D721Med (cell line): ENCODE measurements at regions not wholly inside any gene's neighbourhood (a gene's known extent, or its start where the extent isn't known, plus 50 kb on each side); places are given as distances from the start of the nearest gene placed in this dataset.
A peak's percentile ranks its signal among the peaks of the same experiment; 100 is the strongest.

Experiments
- DNase-seq: peaks from one replicate; pipeline ENCODE4 v3.0.0; 2011; ENCODE audit warnings: low spot score; ENCODE audit not compliant: insufficient read length
- FAIRE-seq: peaks from 2 replicates; lab custom pipeline; 2011; peaks lifted over from hg19 to GRCh38; lab: Jason Lieb, UNC
- TF ChIP-seq, protein P1 (sequence below): IDR thresholded peaks from 2 replicates; pipeline ENCODE4 v1.5.1; 2012; ENCODE audit warnings: mild to moderate bottlenecking, control low read depth; ENCODE audit not compliant: insufficient read depth; ENCODE audit errors: missing control alignments

GRCh38 chr5:31051316-31051715 is 142.2 kb upstream of the CDH6 start:
- FAIRE-seq (no peak), DNase-seq (no peak)
- TF ChIP-seq, protein P1, sequence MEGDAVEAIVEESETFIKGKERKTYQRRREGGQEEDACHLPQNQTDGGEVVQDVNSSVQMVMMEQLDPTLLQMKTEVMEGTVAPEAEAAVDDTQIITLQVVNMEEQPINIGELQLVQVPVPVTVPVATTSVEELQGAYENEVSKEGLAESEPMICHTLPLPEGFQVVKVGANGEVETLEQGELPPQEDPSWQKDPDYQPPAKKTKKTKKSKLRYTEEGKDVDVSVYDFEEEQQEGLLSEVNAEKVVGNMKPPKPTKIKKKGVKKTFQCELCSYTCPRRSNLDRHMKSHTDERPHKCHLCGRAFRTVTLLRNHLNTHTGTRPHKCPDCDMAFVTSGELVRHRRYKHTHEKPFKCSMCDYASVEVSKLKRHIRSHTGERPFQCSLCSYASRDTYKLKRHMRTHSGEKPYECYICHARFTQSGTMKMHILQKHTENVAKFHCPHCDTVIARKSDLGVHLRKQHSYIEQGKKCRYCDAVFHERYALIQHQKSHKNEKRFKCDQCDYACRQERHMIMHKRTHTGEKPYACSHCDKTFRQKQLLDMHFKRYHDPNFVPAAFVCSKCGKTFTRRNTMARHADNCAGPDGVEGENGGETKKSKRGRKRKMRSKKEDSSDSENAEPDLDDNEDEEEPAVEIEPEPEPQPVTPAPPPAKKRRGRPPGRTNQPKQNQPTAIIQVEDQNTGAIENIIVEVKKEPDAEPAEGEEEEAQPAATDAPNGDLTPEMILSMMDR = no peak

GRCh38 chr5:31049936-31050704 is 143.4 kb upstream of the CDH6 start:
- DNase-seq (no peak), FAIRE-seq (no peak)
- TF ChIP-seq, protein P1 = no peak

- TF ChIP-seq, protein P1 = no peak
- DNase-seq = no peak
- peak; percentile 55 for FAIRE-seq
These were observed 144.0 kb upstream of the CDH6 start for GRCh38 chr5:31049461-31049860.

- DNase-seq (no peak), FAIRE-seq (no peak)
- TF ChIP-seq, protein P1 = no peak
These were observed 144.9 kb upstream of the CDH6 start for GRCh38 chr5:31048282-31049270.

- TF ChIP-seq, protein P1 = no peak
- no peak for DNase-seq
- FAIRE-seq = no peak
These were observed 145.9 kb upstream of the CDH6 start for GRCh38 chr5:31047621-31048020.

GRCh38 chr5:31047007-31047406 is 146.5 kb upstream of the CDH6 start:
- no peak for FAIRE-seq
- DNase-seq = no peak
- TF ChIP-seq, protein P1 = no peak
